ENCODE measurements at regions not wholly inside any gene's neighbourhood (a gene's known extent, or its start where the extent isn't known, plus 50 kb on each side); places are given as distances from the start of the nearest gene placed in this dataset.

DNA sequence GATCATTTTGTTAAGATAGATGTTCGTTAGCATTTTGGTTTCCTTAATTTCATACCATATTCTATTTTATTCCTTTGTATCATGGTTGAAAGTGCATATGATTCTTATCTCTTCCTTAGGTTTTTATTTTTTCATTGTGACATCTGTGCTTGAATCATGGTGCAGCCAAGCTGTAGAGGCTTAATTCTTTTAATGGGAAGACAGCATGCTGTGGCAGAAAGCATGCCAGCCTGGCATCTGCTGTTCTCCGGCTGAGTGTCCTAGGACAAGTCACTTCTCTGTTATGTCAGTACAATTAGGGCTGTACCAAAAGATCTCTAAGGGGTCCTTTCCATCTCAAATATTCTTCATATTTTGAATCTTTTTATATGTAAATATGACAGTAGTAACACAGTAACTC, 68.5 kb upstream of the PMFBP1 start:
- H3K36me3 Mint-ChIP-seq (ENCODE audit: insufficient read depth, unreplicated experiment), result no peaks in the 10 kb centered on the region
- CTCF ChIA-PET, result interaction anchor here (0.6 to 0.8 kb wide), 3 partner anchors 116 to 343 kb away, joined by 3 to 18 read pairs (median 10); partner anchors contain the start of genes DHX38 and TXNL4B
- intact Hi-C loops (cut with micrococcal nuclease; ENCODE audit: unreplicated experiment), result loop anchor here (5.0 to 10.0 kb wide), 2 partner anchors 72 to 594 kb away; no protein-coding TSS in a partner anchor
- no peak for DNase-seq
- no peaks in the 10 kb centered on the region for H3K4me1 ChIP-seq
- H3K36me3 ChIP-seq (ENCODE audit: control insufficient read depth, insufficient read depth, low read length), result no peaks in the 10 kb centered on the region
- H3K9me3 Mint-ChIP-seq (ENCODE audit: unreplicated experiment), result no peaks in the 10 kb centered on the region
- no peak overlapping the region for H3K27ac Mint-ChIP-seq (ENCODE audit: unreplicated experiment)
- H3K4me1 Mint-ChIP-seq (ENCODE audit: low read depth, unreplicated experiment), result no peaks in the 10 kb centered on the region
- TF ChIP-seq CTCF (IDR thresholded peaks at IDR 0.05; ENCODE audit: insufficient read depth in 1 of 2, low read depth in 1 of 2, low read length in 1 of 2, severe bottlenecking in 1 of 2, unreplicated experiment in 1 of 2), result no peak
- no peak overlapping the region for H3K4me3 Mint-ChIP-seq (ENCODE audit: unreplicated experiment)
- peaks cover 3% of the 10 kb centered on the region for H3K27me3 Mint-ChIP-seq (ENCODE audit: insufficient read depth, unreplicated experiment)
- H3K4me3 ChIP-seq (ENCODE audit: low read depth, low read length), result no peak overlapping the region
- BruUV-seq (replicated peaks), result no TSS peak
- POLR2A ChIA-PET, result no interaction called here
- H3K9me3 ChIP-seq, result no peaks in the 10 kb centered on the region
- no peaks in the 10 kb centered on the region for H3K27me3 ChIP-seq (replicated peaks; ENCODE audit: control insufficient read depth, insufficient read depth, low read length)

DNA sequence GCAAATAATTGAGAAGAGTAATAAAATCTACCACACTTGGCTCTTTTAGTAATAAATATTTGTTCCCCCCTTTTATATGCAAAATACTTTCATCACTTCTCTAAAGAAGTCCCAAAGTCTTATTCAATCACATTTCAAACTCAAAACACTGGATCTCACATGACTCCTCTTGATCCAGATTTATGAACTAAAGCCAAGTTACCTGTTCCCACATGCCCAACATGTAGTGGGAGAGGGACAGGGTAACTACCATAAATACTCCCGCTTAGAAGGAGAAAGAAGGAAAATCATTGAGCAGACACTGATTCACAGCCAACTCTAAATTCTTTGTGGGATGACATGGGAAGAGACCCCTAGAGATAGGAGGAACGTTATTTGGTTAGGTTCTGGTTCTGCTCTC, 64.9 kb upstream of the PMFBP1 start:
- Histone ChIP-seq H3K27me3 (replicated peaks; ENCODE audit: control insufficient read depth, insufficient read depth, low read length) (no peaks in the 10 kb centered on the region), H3K4me1 (no peaks in the 10 kb centered on the region), H3K4me3 (ENCODE audit: low read depth, low read length) (no peak overlapping the region), H3K36me3 (ENCODE audit: control insufficient read depth, insufficient read depth, low read length) (no peaks in the 10 kb centered on the region), H3K9me3 (no peaks in the 10 kb centered on the region)
- BruUV-seq (replicated peaks), result no TSS peak
- intact Hi-C loops (cut with micrococcal nuclease; ENCODE audit: unreplicated experiment), result loop anchor here (5.0 kb wide), 1 partner anchor 40 kb away; no protein-coding TSS in a partner anchor
- H3K9me3 Mint-ChIP-seq (ENCODE audit: unreplicated experiment), result no peaks in the 10 kb centered on the region
- H3K4me3 Mint-ChIP-seq (ENCODE audit: unreplicated experiment), result no peak overlapping the region
- no peak for DNase-seq
- ChIA-PET POLR2A (no interaction called here), CTCF (no interaction called here)
- H3K4me1 Mint-ChIP-seq (ENCODE audit: low read depth, unreplicated experiment), result no peaks in the 10 kb centered on the region
- H3K36me3 Mint-ChIP-seq (ENCODE audit: insufficient read depth, unreplicated experiment), result no peaks in the 10 kb centered on the region
- TF ChIP-seq CTCF (IDR thresholded peaks at IDR 0.05; ENCODE audit: insufficient read depth in 1 of 2, low read depth in 1 of 2, low read length in 1 of 2, severe bottlenecking in 1 of 2, unreplicated experiment in 1 of 2), result no peak
- peaks cover 3% of the 10 kb centered on the region for H3K27me3 Mint-ChIP-seq (ENCODE audit: insufficient read depth, unreplicated experiment)
- H3K27ac Mint-ChIP-seq (ENCODE audit: unreplicated experiment), result no peak overlapping the region

DNA sequence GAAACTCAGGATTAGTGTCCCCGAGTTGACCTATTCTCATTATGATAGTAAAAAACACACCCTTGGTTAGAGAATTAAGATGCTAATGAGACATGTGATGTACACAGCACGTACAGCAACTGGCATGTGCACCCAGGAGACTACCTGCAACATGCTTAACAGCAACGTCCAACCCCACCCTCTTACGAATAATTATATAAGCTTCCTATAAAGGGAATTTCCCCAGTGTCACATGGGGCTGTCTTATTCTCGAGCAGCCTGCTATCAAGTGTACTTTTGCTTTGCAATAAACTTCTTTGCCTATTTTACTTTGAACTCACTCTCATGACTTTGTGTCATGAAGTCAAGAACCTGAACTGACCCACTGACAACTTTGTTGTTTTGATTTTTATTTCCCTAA, 62.4 kb upstream of the PMFBP1 start:
- TF ChIP-seq CTCF (IDR thresholded peaks at IDR 0.05; ENCODE audit: insufficient read depth in 1 of 2, low read depth in 1 of 2, low read length in 1 of 2, severe bottlenecking in 1 of 2, unreplicated experiment in 1 of 2), result no peak
- Mint-ChIP-seq H3K4me3 (ENCODE audit: unreplicated experiment) (no peak overlapping the region), H3K4me1 (ENCODE audit: low read depth, unreplicated experiment) (no peaks in the 10 kb centered on the region), H3K9me3 (ENCODE audit: unreplicated experiment) (peaks cover 10% of the 10 kb centered on the region), H3K27ac (ENCODE audit: unreplicated experiment) (no peak overlapping the region), H3K27me3 (ENCODE audit: insufficient read depth, unreplicated experiment) (peaks cover 5% of the 10 kb centered on the region), H3K36me3 (ENCODE audit: insufficient read depth, unreplicated experiment) (no peaks in the 10 kb centered on the region)
- no peak overlapping the region for H3K4me3 ChIP-seq (ENCODE audit: low read depth, low read length)
- H3K4me1 ChIP-seq, result no peaks in the 10 kb centered on the region
- no TSS peak for BruUV-seq (replicated peaks)
- no peaks in the 10 kb centered on the region for H3K9me3 ChIP-seq
- intact Hi-C loops (cut with micrococcal nuclease; ENCODE audit: unreplicated experiment), result no loop called here
- CTCF ChIA-PET, result no interaction called here
- DNase-seq, result no peak
- H3K27me3 ChIP-seq (replicated peaks; ENCODE audit: control insufficient read depth, insufficient read depth, low read length), result no peaks in the 10 kb centered on the region
- POLR2A ChIA-PET, result no interaction called here
- no peaks in the 10 kb centered on the region for H3K36me3 ChIP-seq (ENCODE audit: control insufficient read depth, insufficient read depth, low read length)
